Osteocyte (in vitro differentiated cells): ENCODE measurements at regions not wholly inside any gene's neighbourhood (a gene's known extent, or its start where the extent isn't known, plus 50 kb on each side); places are given as distances from the start of the nearest gene placed in this dataset.

ENCODE experiments used
- DNase-seq: peaks from one replicate; pipeline ENCODE4 v3.0.0; 2021; ENCODE audit warnings: mixed read lengths; ENCODE audit not compliant: unreplicated experiment; ENCODE audit errors: extremely low spot score
- H3K27ac Mint-ChIP-seq: one replicate; pipeline ENCODE4 v1.8.0; 2021; ENCODE audit warnings: mild to moderate bottlenecking, mixed read lengths; ENCODE audit not compliant: unreplicated experiment
- H3K27me3 Mint-ChIP-seq: one replicate; pipeline ENCODE4 v1.8.0; 2021; ENCODE audit warnings: mixed read lengths; ENCODE audit not compliant: unreplicated experiment
- H3K36me3 Mint-ChIP-seq: one replicate; pipeline ENCODE4 v1.8.0; 2021; ENCODE audit warnings: mixed read lengths; ENCODE audit not compliant: unreplicated experiment
- H3K4me1 Mint-ChIP-seq: one replicate; pipeline ENCODE4 v1.8.0; 2021; ENCODE audit warnings: mixed read lengths; ENCODE audit not compliant: unreplicated experiment
- H3K4me3 Mint-ChIP-seq: one replicate; pipeline ENCODE4 v1.8.0; 2021; ENCODE audit warnings: mild to moderate bottlenecking, moderate library complexity, mixed read lengths; ENCODE audit not compliant: unreplicated experiment
- H3K9me3 Mint-ChIP-seq: one replicate; pipeline ENCODE4 v1.8.0; 2021; ENCODE audit warnings: mixed read lengths; ENCODE audit not compliant: unreplicated experiment
- TF ChIP-seq, protein P1 (sequence below): fragments of 200-600 bp; sonication (generic); IDR thresholded peaks from 2 replicates; pipeline ENCODE4 v1.5.0; 2021; ENCODE audit warnings: antibody characterized with exemption, mild to moderate bottlenecking, moderate library complexity

DNA sequence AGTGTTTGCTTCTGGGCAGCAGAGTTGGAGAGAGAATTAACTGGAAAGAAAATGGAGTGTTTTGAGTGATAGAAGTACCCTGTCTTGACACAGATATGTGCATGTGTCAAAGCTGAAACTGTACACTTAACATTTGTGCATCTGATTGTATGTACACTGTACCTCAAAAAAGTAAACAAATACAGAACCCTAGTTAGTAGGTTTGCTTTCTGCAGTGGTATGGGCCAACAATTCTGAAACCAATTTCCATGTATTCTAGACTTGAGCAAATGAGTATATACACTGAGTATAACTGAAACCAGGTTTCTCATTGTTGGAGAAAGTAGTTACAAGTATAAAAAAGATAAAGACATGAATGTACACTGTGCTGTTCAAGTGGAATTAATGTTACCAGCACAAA lies 52.4 kb downstream of the ELAPOR2 start:
- TF ChIP-seq, protein P1, sequence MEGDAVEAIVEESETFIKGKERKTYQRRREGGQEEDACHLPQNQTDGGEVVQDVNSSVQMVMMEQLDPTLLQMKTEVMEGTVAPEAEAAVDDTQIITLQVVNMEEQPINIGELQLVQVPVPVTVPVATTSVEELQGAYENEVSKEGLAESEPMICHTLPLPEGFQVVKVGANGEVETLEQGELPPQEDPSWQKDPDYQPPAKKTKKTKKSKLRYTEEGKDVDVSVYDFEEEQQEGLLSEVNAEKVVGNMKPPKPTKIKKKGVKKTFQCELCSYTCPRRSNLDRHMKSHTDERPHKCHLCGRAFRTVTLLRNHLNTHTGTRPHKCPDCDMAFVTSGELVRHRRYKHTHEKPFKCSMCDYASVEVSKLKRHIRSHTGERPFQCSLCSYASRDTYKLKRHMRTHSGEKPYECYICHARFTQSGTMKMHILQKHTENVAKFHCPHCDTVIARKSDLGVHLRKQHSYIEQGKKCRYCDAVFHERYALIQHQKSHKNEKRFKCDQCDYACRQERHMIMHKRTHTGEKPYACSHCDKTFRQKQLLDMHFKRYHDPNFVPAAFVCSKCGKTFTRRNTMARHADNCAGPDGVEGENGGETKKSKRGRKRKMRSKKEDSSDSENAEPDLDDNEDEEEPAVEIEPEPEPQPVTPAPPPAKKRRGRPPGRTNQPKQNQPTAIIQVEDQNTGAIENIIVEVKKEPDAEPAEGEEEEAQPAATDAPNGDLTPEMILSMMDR = no peak

DNA sequence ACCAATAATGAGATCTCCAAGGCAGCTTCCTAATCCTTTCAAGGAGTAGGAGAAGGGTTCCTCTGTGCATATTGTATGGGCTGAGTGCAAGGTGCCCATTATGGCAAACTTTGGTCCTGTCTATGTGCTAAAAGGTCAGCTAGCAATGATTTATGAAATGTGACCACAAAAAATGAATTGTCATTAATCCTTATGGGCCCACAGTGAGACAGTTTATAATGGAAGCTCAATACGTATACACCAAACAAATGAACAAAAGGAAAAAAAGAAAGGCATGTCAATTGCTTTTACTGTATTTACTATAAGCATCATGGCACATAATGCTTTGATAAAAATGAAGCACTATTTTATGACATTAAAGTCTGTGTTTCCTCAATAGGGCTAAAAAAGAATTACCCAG lies 54.5 kb downstream of the ELAPOR2 start:
- Mint-ChIP-seq H3K9me3 (no peaks in the 10 kb centered on the region), H3K36me3 (no peaks in the 10 kb centered on the region), H3K27ac (no peak overlapping the region), H3K4me3 (no peak overlapping the region), H3K27me3 (no peaks in the 10 kb centered on the region), H3K4me1 (peaks cover 16% of the 10 kb centered on the region)
- DNase-seq = no peak
- TF ChIP-seq, protein P1 = no peak

More for the DNA sequence above, 52.4 kb downstream of the ELAPOR2 start:
- no peaks in the 10 kb centered on the region for H3K9me3 Mint-ChIP-seq
- H3K27ac Mint-ChIP-seq = no peak overlapping the region
- no peaks in the 10 kb centered on the region for H3K36me3 Mint-ChIP-seq
- no peak overlapping the region for H3K4me3 Mint-ChIP-seq
- no peak for DNase-seq
- no peaks in the 10 kb centered on the region for H3K27me3 Mint-ChIP-seq
- H3K4me1 Mint-ChIP-seq = peaks cover 5% of the 10 kb centered on the region

GRCh38 chr7:87003872-87004798 lies 55.3 kb downstream of the ELAPOR2 start:
- Mint-ChIP-seq H3K27ac (no peak overlapping the region), H3K4me1 (peaks cover 16% of the 10 kb centered on the region), H3K4me3 (no peak overlapping the region), H3K27me3 (no peaks in the 10 kb centered on the region), H3K36me3 (no peaks in the 10 kb centered on the region), H3K9me3 (no peaks in the 10 kb centered on the region)
- TF ChIP-seq, protein P1 = no peak
- DNase-seq = no peak

GRCh38 chr7:87001214-87001613 lies 58.2 kb downstream of the ELAPOR2 start:
- H3K36me3 Mint-ChIP-seq = no peaks in the 10 kb centered on the region
- no peak overlapping the region for H3K4me3 Mint-ChIP-seq
- TF ChIP-seq, protein P1 = no peak
- H3K9me3 Mint-ChIP-seq = no peaks in the 10 kb centered on the region
- H3K27ac Mint-ChIP-seq = no peak overlapping the region
- peaks cover 16% of the 10 kb centered on the region for H3K4me1 Mint-ChIP-seq
- DNase-seq = no peak
- no peaks in the 10 kb centered on the region for H3K27me3 Mint-ChIP-seq

DNA sequence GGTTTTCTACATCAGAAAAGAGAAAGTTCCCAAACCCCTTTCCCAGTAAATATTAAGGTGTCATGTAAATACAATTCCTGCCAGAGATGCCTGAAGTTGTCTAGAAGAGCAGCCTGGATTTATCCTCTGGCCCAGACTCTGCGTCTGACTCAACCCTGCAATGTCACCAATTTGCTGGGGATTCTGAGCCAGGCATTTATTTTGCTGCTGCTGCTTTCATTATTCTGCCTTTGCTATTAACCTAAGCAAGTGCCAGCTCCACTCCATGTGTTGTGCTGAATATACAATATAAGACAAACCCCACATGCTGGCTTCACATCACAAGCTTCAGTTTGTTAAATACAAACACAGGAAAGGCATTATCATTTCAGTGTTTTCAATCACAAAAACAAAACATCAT lies 59.1 kb downstream of the ELAPOR2 start:
- Mint-ChIP-seq H3K36me3 (no peaks in the 10 kb centered on the region), H3K27ac (no peak overlapping the region), H3K27me3 (no peaks in the 10 kb centered on the region), H3K4me3 (no peak overlapping the region), H3K4me1 (peaks cover 16% of the 10 kb centered on the region), H3K9me3 (no peaks in the 10 kb centered on the region)
- TF ChIP-seq, protein P1 = no peak
- no peak for DNase-seq
